ENCODE measurements at regions not wholly inside any gene's neighbourhood (a gene's known extent, or its start where the extent isn't known, plus 50 kb on each side); places are given as distances from the start of the nearest gene placed in this dataset.
"Not testable (repeated sequence)": the region's sequence is repeated elsewhere in the genome, so short reads cannot be mapped to it uniquely, and the experiment has no call there.

GRCh38 chr2:88950010-88950409 lies 258.5 kb downstream of the RPIA start:
- Mint-ChIP-seq H3K4me3 (no peak overlapping the region), H3K27ac (no peak overlapping the region), H3K27me3 (ENCODE audit: low read depth) (peaks cover 8% of the 10 kb centered on the region), H3K9me3 (no peaks in the 10 kb centered on the region), H3K36me3 (ENCODE audit: low read depth) (no peaks in the 10 kb centered on the region), H3K4me1 (ENCODE audit: low read depth) (no peaks in the 10 kb centered on the region)

- Mint-ChIP-seq H3K4me1 (ENCODE audit: low read depth) (no peaks in the 10 kb centered on the region), H3K36me3 (ENCODE audit: low read depth) (no peaks in the 10 kb centered on the region), H3K27me3 (ENCODE audit: low read depth) (no peaks in the 10 kb centered on the region), H3K9me3 (no peaks in the 10 kb centered on the region), H3K4me3 (no peak overlapping the region), H3K27ac (no peak overlapping the region)
Observed at GRCh38 chr2:88955607-88956006, 264.1 kb downstream of the RPIA start.

- H3K36me3 Mint-ChIP-seq (ENCODE audit: low read depth): no peaks in the 10 kb centered on the region
- H3K27me3 Mint-ChIP-seq (ENCODE audit: low read depth): no peaks in the 10 kb centered on the region
- no peaks in the 10 kb centered on the region for H3K4me1 Mint-ChIP-seq (ENCODE audit: low read depth)
- no peak overlapping the region for H3K27ac Mint-ChIP-seq
- no peaks in the 10 kb centered on the region for H3K9me3 Mint-ChIP-seq
- no peak overlapping the region for H3K4me3 Mint-ChIP-seq
Observed at GRCh38 chr2:88959480-88960204, 268.2 kb downstream of the RPIA start.

- H3K9me3 Mint-ChIP-seq; H3K4me3 Mint-ChIP-seq; H3K27me3 Mint-ChIP-seq (ENCODE audit: low read depth); H3K4me1 Mint-ChIP-seq (ENCODE audit: low read depth); H3K36me3 Mint-ChIP-seq (ENCODE audit: low read depth); H3K27ac Mint-ChIP-seq: not testable (repeated sequence)
Observed at GRCh38 chr2:88961323-88961722, 269.9 kb downstream of the RPIA start.

GRCh38 chr2:88967844-88968243 lies 276.4 kb downstream of the RPIA start:
- Mint-ChIP-seq H3K27ac (no peak overlapping the region), H3K36me3 (ENCODE audit: low read depth) (no peaks in the 10 kb centered on the region), H3K4me1 (ENCODE audit: low read depth) (no peaks in the 10 kb centered on the region), H3K27me3 (ENCODE audit: low read depth) (peaks cover 5% of the 10 kb centered on the region), H3K9me3 (no peaks in the 10 kb centered on the region), H3K4me3 (no peak overlapping the region)

GRCh38 chr2:88978011-88978410 lies 286.5 kb downstream of the RPIA start:
- not testable (repeated sequence) for H3K4me3 Mint-ChIP-seq; H3K27ac Mint-ChIP-seq; H3K36me3 Mint-ChIP-seq (ENCODE audit: low read depth); H3K9me3 Mint-ChIP-seq; H3K4me1 Mint-ChIP-seq (ENCODE audit: low read depth); H3K27me3 Mint-ChIP-seq (ENCODE audit: low read depth)

- not testable (repeated sequence) for H3K9me3 Mint-ChIP-seq; H3K4me1 Mint-ChIP-seq (ENCODE audit: low read depth); H3K4me3 Mint-ChIP-seq; H3K36me3 Mint-ChIP-seq (ENCODE audit: low read depth); H3K27me3 Mint-ChIP-seq (ENCODE audit: low read depth); H3K27ac Mint-ChIP-seq
Observed at GRCh38 chr2:88978446-88978845, 287.0 kb downstream of the RPIA start.

GRCh38 chr2:88984079-88984478 lies 292.6 kb downstream of the RPIA start:
- H3K27ac Mint-ChIP-seq; H3K27me3 Mint-ChIP-seq (ENCODE audit: low read depth); H3K9me3 Mint-ChIP-seq; H3K36me3 Mint-ChIP-seq (ENCODE audit: low read depth); H3K4me1 Mint-ChIP-seq (ENCODE audit: low read depth); H3K4me3 Mint-ChIP-seq: not testable (repeated sequence)

- H3K4me3 Mint-ChIP-seq; H3K27ac Mint-ChIP-seq; H3K27me3 Mint-ChIP-seq (ENCODE audit: low read depth); H3K4me1 Mint-ChIP-seq (ENCODE audit: low read depth); H3K36me3 Mint-ChIP-seq (ENCODE audit: low read depth); H3K9me3 Mint-ChIP-seq: not testable (repeated sequence)
Observed at GRCh38 chr2:88986721-88987330, 295.4 kb downstream of the RPIA start.

- not testable (repeated sequence) for H3K9me3 Mint-ChIP-seq; H3K27me3 Mint-ChIP-seq (ENCODE audit: low read depth); H3K36me3 Mint-ChIP-seq (ENCODE audit: low read depth); H3K4me1 Mint-ChIP-seq (ENCODE audit: low read depth); H3K4me3 Mint-ChIP-seq; H3K27ac Mint-ChIP-seq
Observed at GRCh38 chr2:88988617-88989016, 297.1 kb downstream of the RPIA start.

GRCh38 chr2:88992819-88993218 lies 301.3 kb downstream of the RPIA start:
- H3K4me1 Mint-ChIP-seq (ENCODE audit: low read depth); H3K4me3 Mint-ChIP-seq; H3K9me3 Mint-ChIP-seq; H3K27me3 Mint-ChIP-seq (ENCODE audit: low read depth); H3K36me3 Mint-ChIP-seq (ENCODE audit: low read depth); H3K27ac Mint-ChIP-seq: not testable (repeated sequence)

- H3K36me3 Mint-ChIP-seq (ENCODE audit: low read depth); H3K9me3 Mint-ChIP-seq; H3K27me3 Mint-ChIP-seq (ENCODE audit: low read depth); H3K4me3 Mint-ChIP-seq; H3K27ac Mint-ChIP-seq; H3K4me1 Mint-ChIP-seq (ENCODE audit: low read depth): not testable (repeated sequence)
Observed at GRCh38 chr2:88994856-88995255, 303.4 kb downstream of the RPIA start.

- not testable (repeated sequence) for H3K36me3 Mint-ChIP-seq (ENCODE audit: low read depth); H3K27me3 Mint-ChIP-seq (ENCODE audit: low read depth); H3K4me3 Mint-ChIP-seq; H3K27ac Mint-ChIP-seq; H3K9me3 Mint-ChIP-seq; H3K4me1 Mint-ChIP-seq (ENCODE audit: low read depth)
Observed at GRCh38 chr2:88996588-88996987, 305.1 kb downstream of the RPIA start.

- no peak overlapping the region for H3K27ac Mint-ChIP-seq
- no peaks in the 10 kb centered on the region for H3K9me3 Mint-ChIP-seq
- H3K4me1 Mint-ChIP-seq (ENCODE audit: low read depth): no peaks in the 10 kb centered on the region
- H3K27me3 Mint-ChIP-seq (ENCODE audit: low read depth): no peaks in the 10 kb centered on the region
- H3K36me3 Mint-ChIP-seq (ENCODE audit: low read depth): no peaks in the 10 kb centered on the region
- H3K4me3 Mint-ChIP-seq: no peak overlapping the region
Observed at GRCh38 chr2:88999365-88999764, 307.9 kb downstream of the RPIA start.

- H3K9me3 Mint-ChIP-seq: no peaks in the 10 kb centered on the region
- H3K36me3 Mint-ChIP-seq (ENCODE audit: low read depth): no peaks in the 10 kb centered on the region
- H3K27me3 Mint-ChIP-seq (ENCODE audit: low read depth): no peaks in the 10 kb centered on the region
- H3K4me1 Mint-ChIP-seq (ENCODE audit: low read depth): no peaks in the 10 kb centered on the region
- H3K4me3 Mint-ChIP-seq: no peak overlapping the region
- no peak overlapping the region for H3K27ac Mint-ChIP-seq
Observed at GRCh38 chr2:89000235-89000634, 308.8 kb downstream of the RPIA start.

GRCh38 chr2:89004238-89004637 lies 312.8 kb downstream of the RPIA start:
- H3K9me3 Mint-ChIP-seq; H3K27ac Mint-ChIP-seq; H3K36me3 Mint-ChIP-seq (ENCODE audit: low read depth); H3K4me1 Mint-ChIP-seq (ENCODE audit: low read depth); H3K27me3 Mint-ChIP-seq (ENCODE audit: low read depth); H3K4me3 Mint-ChIP-seq: not testable (repeated sequence)

Data from T-helper 1 cell treated with Interleukin-12 subunit alpha and Interleukin-12 subunit beta and Interleukin-4 antibody, amounts not matched to agents 30 μg/mL and 1 μg/mL, for 36 hours (primary cell).